ENCODE measurements at regions not wholly inside any gene's neighbourhood (a gene's known extent, or its start where the extent isn't known, plus 50 kb on each side); places are given as distances from the start of the nearest gene placed in this dataset.

DNA sequence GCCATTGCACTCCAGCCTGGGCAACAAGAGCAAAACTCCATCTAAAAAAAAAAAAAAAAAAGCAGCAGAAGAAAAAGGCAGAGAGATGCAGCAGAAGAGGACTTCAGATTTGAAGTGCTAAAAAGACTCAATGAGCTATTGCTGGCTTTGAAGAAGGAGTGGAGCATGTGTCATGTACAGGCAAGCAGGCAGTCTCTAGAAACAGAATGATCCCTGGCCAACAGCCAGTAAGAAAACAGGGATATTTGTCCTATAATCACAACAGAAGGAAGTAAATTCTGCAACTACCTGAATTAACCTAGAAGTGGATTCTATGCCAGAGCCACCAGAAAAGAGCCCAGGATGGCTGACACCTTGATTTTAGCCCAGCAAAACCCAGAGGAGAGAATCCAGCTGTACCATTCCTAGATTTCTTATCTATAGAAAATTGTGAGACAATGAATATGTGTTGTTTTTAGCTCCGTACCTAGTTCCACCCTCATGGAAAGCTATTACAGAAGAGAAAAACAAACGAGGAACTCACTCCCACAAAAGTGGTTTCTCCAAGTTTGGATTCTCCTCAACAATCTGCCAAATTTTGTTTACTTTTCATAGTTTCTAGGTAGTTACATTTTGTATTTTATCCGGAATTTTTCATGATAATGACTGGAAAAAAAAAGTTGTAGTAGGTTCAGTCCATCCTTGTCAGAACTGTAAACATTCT, 198.2 kb upstream of the GNAI1 start:
- no peak for DNase-seq
- no peak for ATAC-seq
- H3K4me1 ChIP-seq: no peaks in the 10 kb centered on the region
- in situ Hi-C loops (cut with MboI; ENCODE audit: low sequenced_read_pairs in 4 of 4): no loop called here
- intact Hi-C loops (cut with DNase I; ENCODE audit: low total_unique reads): no loop called here
- no peaks in the 10 kb centered on the region for H3K27me3 ChIP-seq
- H3K36me3 ChIP-seq: no peaks in the 10 kb centered on the region
- H3K9me3 ChIP-seq: no peaks in the 10 kb centered on the region
- H3K27ac ChIP-seq: no peak overlapping the region
- TF ChIP-seq, protein P1, sequence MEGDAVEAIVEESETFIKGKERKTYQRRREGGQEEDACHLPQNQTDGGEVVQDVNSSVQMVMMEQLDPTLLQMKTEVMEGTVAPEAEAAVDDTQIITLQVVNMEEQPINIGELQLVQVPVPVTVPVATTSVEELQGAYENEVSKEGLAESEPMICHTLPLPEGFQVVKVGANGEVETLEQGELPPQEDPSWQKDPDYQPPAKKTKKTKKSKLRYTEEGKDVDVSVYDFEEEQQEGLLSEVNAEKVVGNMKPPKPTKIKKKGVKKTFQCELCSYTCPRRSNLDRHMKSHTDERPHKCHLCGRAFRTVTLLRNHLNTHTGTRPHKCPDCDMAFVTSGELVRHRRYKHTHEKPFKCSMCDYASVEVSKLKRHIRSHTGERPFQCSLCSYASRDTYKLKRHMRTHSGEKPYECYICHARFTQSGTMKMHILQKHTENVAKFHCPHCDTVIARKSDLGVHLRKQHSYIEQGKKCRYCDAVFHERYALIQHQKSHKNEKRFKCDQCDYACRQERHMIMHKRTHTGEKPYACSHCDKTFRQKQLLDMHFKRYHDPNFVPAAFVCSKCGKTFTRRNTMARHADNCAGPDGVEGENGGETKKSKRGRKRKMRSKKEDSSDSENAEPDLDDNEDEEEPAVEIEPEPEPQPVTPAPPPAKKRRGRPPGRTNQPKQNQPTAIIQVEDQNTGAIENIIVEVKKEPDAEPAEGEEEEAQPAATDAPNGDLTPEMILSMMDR (IDR thresholded peaks at IDR 0.05 in 4 of 5, conservative IDR thresholded peaks at IDR 0.05 in 1 of 5): no peak
- no peak for TF ChIP-seq POLR2A (IDR thresholded peaks at IDR 0.05)
- H3K4me3 ChIP-seq: no peak overlapping the region

DNA sequence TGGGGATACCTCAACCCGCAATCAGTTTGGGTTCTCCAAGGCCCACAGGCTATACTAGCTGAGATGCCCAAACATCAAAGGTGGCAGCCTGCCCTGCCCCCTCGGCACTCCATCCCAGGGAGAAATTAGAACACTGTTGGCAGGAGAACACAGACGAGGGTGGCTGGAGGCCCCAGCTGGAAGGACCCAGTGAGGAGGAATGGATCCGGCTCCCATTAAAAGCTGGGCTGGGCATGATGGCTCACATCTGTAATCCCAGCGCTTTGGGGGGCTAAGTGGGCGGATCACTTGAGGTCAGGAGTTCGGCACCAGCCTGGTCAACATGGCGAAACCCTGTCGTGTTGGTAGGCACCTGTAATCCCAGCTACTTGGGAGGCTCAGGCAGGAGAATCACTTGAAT, 199.9 kb upstream of the GNAI1 start:
- Histone ChIP-seq H3K9me3 (no peaks in the 10 kb centered on the region), H3K4me1 (no peaks in the 10 kb centered on the region), H3K4me3 (no peak overlapping the region), H3K36me3 (no peaks in the 10 kb centered on the region), H3K27ac (no peak overlapping the region), H3K27me3 (no peaks in the 10 kb centered on the region)
- intact Hi-C loops (cut with DNase I; ENCODE audit: low total_unique reads): no loop called here
- in situ Hi-C loops (cut with MboI; ENCODE audit: low sequenced_read_pairs in 4 of 4): no loop called here
- ATAC-seq: no peak
- DNase-seq: no peak
- TF ChIP-seq, protein P1 (IDR thresholded peaks at IDR 0.05 in 4 of 5, conservative IDR thresholded peaks at IDR 0.05 in 1 of 5): no peak
- TF ChIP-seq POLR2A (IDR thresholded peaks at IDR 0.05): no peak

DNA sequence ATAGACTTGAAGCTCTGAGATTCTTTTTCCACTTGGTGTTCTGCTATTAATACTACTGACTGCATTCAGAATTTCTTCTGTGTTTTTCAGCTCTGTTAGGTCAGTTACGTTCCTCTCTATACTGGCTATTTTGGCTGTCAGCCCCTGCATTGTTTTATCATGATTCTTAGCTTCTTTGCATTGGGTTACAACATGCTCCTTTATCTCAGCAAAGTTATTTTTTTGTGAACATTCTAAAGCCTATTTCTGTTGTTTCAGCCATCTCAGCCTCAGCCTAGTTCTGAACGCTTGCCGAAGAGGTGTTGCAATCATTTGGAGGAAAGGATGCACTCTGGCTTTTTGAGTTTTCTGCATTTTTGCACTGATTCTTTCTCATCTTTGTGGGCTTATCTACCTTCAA, 201.5 kb upstream of the GNAI1 start:
- in situ Hi-C loops (cut with MboI; ENCODE audit: low sequenced_read_pairs in 4 of 4): no loop called here
- ATAC-seq: no peak
- no peak overlapping the region for H3K4me3 ChIP-seq
- TF ChIP-seq POLR2A (IDR thresholded peaks at IDR 0.05): no peak
- TF ChIP-seq, protein P1 (IDR thresholded peaks at IDR 0.05 in 4 of 5, conservative IDR thresholded peaks at IDR 0.05 in 1 of 5): no peak
- H3K36me3 ChIP-seq: no peaks in the 10 kb centered on the region
- no peak overlapping the region for H3K27ac ChIP-seq
- H3K9me3 ChIP-seq: no peaks in the 10 kb centered on the region
- DNase-seq: no peak
- no peaks in the 10 kb centered on the region for H3K4me1 ChIP-seq
- no peaks in the 10 kb centered on the region for H3K27me3 ChIP-seq
- intact Hi-C loops (cut with DNase I; ENCODE audit: low total_unique reads): no loop called here

DNA sequence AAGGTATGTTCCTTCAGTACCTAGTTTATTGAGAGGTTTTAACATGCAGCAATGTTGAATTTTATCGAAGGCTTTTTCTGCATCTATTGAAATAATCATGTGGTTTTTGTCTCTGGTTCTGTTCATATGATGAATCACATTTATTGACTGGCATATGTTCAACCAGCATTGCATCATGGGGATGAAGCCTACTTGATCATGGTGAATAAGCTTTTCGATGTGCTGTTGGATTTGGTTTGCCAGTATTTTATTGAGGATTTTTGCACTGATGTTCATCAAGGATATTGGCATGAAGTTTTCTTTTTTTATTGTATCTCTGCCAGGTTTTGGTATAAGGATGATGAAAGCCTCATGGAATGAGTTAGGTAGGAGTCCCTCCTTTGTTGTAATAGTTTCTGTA, 204.0 kb upstream of the GNAI1 start:
- intact Hi-C loops (cut with DNase I; ENCODE audit: low total_unique reads): no loop called here
- no peaks in the 10 kb centered on the region for H3K4me1 ChIP-seq
- ATAC-seq (no peak), DNase-seq (no peak)
- H3K9me3 ChIP-seq: no peaks in the 10 kb centered on the region
- no peak overlapping the region for H3K4me3 ChIP-seq
- H3K36me3 ChIP-seq: no peaks in the 10 kb centered on the region
- H3K27me3 ChIP-seq: no peaks in the 10 kb centered on the region
- TF ChIP-seq, protein P1 (IDR thresholded peaks at IDR 0.05 in 4 of 5, conservative IDR thresholded peaks at IDR 0.05 in 1 of 5): no peak
- no peak for TF ChIP-seq POLR2A (IDR thresholded peaks at IDR 0.05)
- no peak overlapping the region for H3K27ac ChIP-seq
- in situ Hi-C loops (cut with MboI; ENCODE audit: low sequenced_read_pairs in 4 of 4): no loop called here

DNA sequence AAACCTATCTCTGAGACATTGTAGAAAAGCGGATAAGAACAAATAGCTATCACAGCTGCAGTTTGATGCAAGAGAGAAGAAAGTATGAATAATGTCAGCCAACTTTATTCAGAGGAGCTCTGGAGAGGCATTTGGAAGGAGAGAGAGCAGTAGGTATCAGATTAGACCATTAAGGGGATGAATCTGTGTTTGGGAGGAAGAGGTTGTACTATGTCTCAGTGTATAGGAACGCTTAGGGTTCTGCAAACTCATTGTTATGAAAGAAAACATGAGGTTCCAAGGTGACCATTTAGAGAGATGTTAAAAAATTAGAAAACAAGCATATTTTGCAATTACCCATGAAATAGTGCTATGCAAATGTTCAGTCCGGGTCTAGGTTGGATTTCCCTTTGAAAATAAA, 207.5 kb upstream of the GNAI1 start:
- DNase-seq (no peak), ATAC-seq (no peak)

More for the DNA sequence above, 207.5 kb upstream of the GNAI1 start:
- no peaks in the 10 kb centered on the region for H3K27me3 ChIP-seq
- H3K9me3 ChIP-seq: no peaks in the 10 kb centered on the region
- in situ Hi-C loops (cut with MboI; ENCODE audit: low sequenced_read_pairs in 4 of 4): no loop called here
- no peaks in the 10 kb centered on the region for H3K36me3 ChIP-seq
- intact Hi-C loops (cut with DNase I; ENCODE audit: low total_unique reads): no loop called here
- no peak overlapping the region for H3K27ac ChIP-seq
- no peaks in the 10 kb centered on the region for H3K4me1 ChIP-seq
- no peak overlapping the region for H3K4me3 ChIP-seq
- TF ChIP-seq, protein P1 (IDR thresholded peaks at IDR 0.05 in 4 of 5, conservative IDR thresholded peaks at IDR 0.05 in 1 of 5): no peak
- no peak for TF ChIP-seq POLR2A (IDR thresholded peaks at IDR 0.05)

Data from gastrocnemius medialis (tissue), 4 donors.